Trophoblast cell (in vitro differentiated cells and primary cell): ENCODE measurements at regions not wholly inside any gene's neighbourhood (a gene's known extent, or its start where the extent isn't known, plus 50 kb on each side); places are given as distances from the start of the nearest gene placed in this dataset.

Source experiments
- DNase-seq, 2 donors: peaks; one replicate each; pipeline ENCODE4 v3.0.0-alpha.2; 2016
- H2AFZ ChIP-seq: 2 replicates; pipeline ENCODE4 v1.6.1; 2013; ENCODE audit warnings: low read length, moderate library complexity, mild to moderate bottlenecking; ENCODE audit not compliant: insufficient read depth, poor library complexity
- H2AK5ac ChIP-seq: 2 replicates; pipeline ENCODE4 v1.6.1; 2013; ENCODE audit warnings: mild to moderate bottlenecking, low read length
- H2BK120ac ChIP-seq: 2 replicates; pipeline ENCODE4 v1.6.1; 2013; ENCODE audit warnings: low read length, mild to moderate bottlenecking, moderate library complexity; ENCODE audit not compliant: insufficient read depth, poor library complexity
- H2BK12ac ChIP-seq: 2 replicates; pipeline ENCODE4 v1.6.1; 2013; ENCODE audit warnings: mild to moderate bottlenecking, low read length, moderate library complexity
- H2BK5ac ChIP-seq: 2 replicates; pipeline ENCODE4 v1.6.1; 2013; ENCODE audit warnings: low read length, low read depth, moderate library complexity, mild to moderate bottlenecking; ENCODE audit not compliant: poor library complexity
- H3K14ac ChIP-seq: 2 replicates; pipeline ENCODE4 v1.6.1; 2013; ENCODE audit warnings: mild to moderate bottlenecking, low read length
- H3K18ac ChIP-seq: 2 replicates; pipeline ENCODE4 v1.6.1; 2013; ENCODE audit warnings: mild to moderate bottlenecking, low read length
- H3K23ac ChIP-seq: 2 replicates; pipeline ENCODE4 v1.6.1; 2013; ENCODE audit warnings: low read length
- H3K27ac ChIP-seq: 2 replicates; pipeline ENCODE4 v1.5.1; 2013; ENCODE audit warnings: low read depth, mild to moderate bottlenecking, inconsistent platforms, low read length, moderate library complexity
- H3K27me3 ChIP-seq: 2 replicates; pipeline ENCODE4 v1.6.1; 2013; ENCODE audit warnings: inconsistent platforms, mild to moderate bottlenecking, low read length, moderate library complexity; ENCODE audit not compliant: insufficient read depth
- H3K36me3 ChIP-seq, 2 experiments: 1 replicate in 1 of 2; 2 replicates in 1 of 2; pipeline ENCODE4 v1.6.1; 2013; ENCODE audit warnings: low read length in 2 of 2, mild to moderate bottlenecking in 2 of 2, moderate library complexity in 1 of 2; ENCODE audit not compliant: insufficient read depth in 2 of 2, control insufficient read depth in 1 of 2
- H3K4ac ChIP-seq: 2 replicates; pipeline ENCODE4 v1.6.1; 2013; ENCODE audit warnings: low read depth, mild to moderate bottlenecking, low read length, moderate library complexity
- H3K4me1 ChIP-seq, 2 experiments: 1 replicate in 1 of 2; 2 replicates in 1 of 2; pipeline ENCODE4 v1.6.1; 2013; ENCODE audit warnings: low read length in 2 of 2, mild to moderate bottlenecking in 2 of 2, moderate library complexity in 1 of 2; ENCODE audit not compliant: insufficient read depth in 2 of 2, control insufficient read depth in 1 of 2
- H3K4me2 ChIP-seq: 2 replicates; pipeline ENCODE4 v1.6.1; 2013; ENCODE audit warnings: inconsistent platforms, mild to moderate bottlenecking, low read length, moderate library complexity
- H3K4me3 ChIP-seq: 2 replicates; pipeline ENCODE4 v1.5.1; 2013; ENCODE audit warnings: mild to moderate bottlenecking, low read depth, low read length, inconsistent platforms
- H3K79me1 ChIP-seq: one replicate; pipeline ENCODE4 v1.6.1; 2013; ENCODE audit warnings: low read length
- H3K79me2 ChIP-seq: 2 replicates; pipeline ENCODE4 v1.6.1; 2013; ENCODE audit warnings: low read length, mild to moderate bottlenecking; ENCODE audit not compliant: control insufficient read depth, insufficient read depth, poor library complexity
- H3K9ac ChIP-seq: 2 replicates; pipeline ENCODE4 v1.6.1; 2013; ENCODE audit warnings: mild to moderate bottlenecking, low read length
- H3K9me3 ChIP-seq: 2 replicates; pipeline ENCODE4 v1.6.1; 2013; ENCODE audit warnings: low read depth, mild to moderate bottlenecking, control low read depth, inconsistent platforms, low read length; ENCODE audit not compliant: insufficient read depth
- H4K12ac ChIP-seq: 2 replicates; pipeline ENCODE4 v1.6.1; 2013; ENCODE audit warnings: low read depth, mild to moderate bottlenecking, low read length, moderate library complexity
- H4K8ac ChIP-seq: 2 replicates; pipeline ENCODE4 v1.6.1; 2013; ENCODE audit warnings: low read depth, mild to moderate bottlenecking, low read length, moderate library complexity
- H4K91ac ChIP-seq: one replicate; pipeline ENCODE4 v1.6.1; 2013; ENCODE audit warnings: low read depth, mild to moderate bottlenecking, low read length, moderate library complexity
- WGBS: extraction: QIAGEN DNeasy Blood & Tissue Kit; methylation state at CpG from one replicate; pipeline ENCODE4 v1.1.7; 2013; ENCODE audit warnings: missing lambda C conversion rate; ENCODE audit not compliant: insufficient read length, insufficient coverage; ENCODE audit errors: extremely low coverage; 5-methylcytosine and 5-hydroxymethylcytosine counted together

DNA sequence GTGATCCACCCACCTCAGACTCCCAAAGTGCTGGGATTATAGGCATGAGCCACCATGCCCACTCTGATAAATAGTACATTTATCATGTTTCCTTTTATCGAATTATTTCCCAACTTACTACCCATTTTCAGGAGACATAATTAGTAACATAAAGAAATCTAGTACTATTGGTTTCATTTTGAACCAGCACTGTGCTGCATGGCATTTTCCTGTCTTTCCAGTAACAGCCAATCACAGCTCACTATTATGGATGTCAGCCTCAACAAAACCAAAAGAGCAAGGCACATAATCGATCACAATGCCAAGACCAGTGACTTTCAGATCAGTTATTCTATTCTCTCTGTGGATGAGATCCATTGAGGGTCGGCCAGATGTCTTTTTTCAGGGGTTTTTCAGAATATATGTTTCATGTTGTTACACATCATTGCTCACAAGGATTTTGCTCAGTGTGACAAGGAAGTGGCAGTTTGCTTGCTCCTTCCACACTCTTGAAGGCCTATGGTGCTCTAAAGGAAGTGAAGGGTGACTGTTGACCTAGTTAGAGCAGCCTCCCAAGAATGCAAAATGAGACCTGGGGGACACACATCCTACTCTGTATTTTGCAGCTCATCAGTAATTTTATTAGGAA, 233.4 kb downstream of the KCNRG start:
- no peaks in the 10 kb centered on the region for H3K79me2 ChIP-seq
- H3K27me3 ChIP-seq, result no peaks in the 10 kb centered on the region
- DNase-seq, result no peak
- no peak overlapping the region for H2BK12ac ChIP-seq
- H3K27ac ChIP-seq, result no peak overlapping the region
- no peak overlapping the region for H2BK120ac ChIP-seq
- no peak overlapping the region for H4K12ac ChIP-seq
- no peak overlapping the region for H2BK5ac ChIP-seq
- H3K18ac ChIP-seq, result no peak overlapping the region
- no peak overlapping the region for H2AFZ ChIP-seq
- no peak overlapping the region for H3K23ac ChIP-seq
- H3K4ac ChIP-seq, result no peak overlapping the region
- H2AK5ac ChIP-seq, result no peak overlapping the region
- no peaks in the 10 kb centered on the region for H3K4me1 ChIP-seq
- H4K8ac ChIP-seq, result no peak overlapping the region
- H3K36me3 ChIP-seq, result no peaks in the 10 kb centered on the region
- H3K9ac ChIP-seq, result no peak overlapping the region
- WGBS, result no CpG with 5 or more reads among the region's 3 CpGs
- H3K4me2 ChIP-seq, result no peak overlapping the region
- no peak overlapping the region for H3K14ac ChIP-seq
- H4K91ac ChIP-seq, result no peak overlapping the region
- H3K79me1 ChIP-seq, result no peaks in the 10 kb centered on the region
- no peaks in the 10 kb centered on the region for H3K9me3 ChIP-seq
- H3K4me3 ChIP-seq, result no peak overlapping the region

DNA sequence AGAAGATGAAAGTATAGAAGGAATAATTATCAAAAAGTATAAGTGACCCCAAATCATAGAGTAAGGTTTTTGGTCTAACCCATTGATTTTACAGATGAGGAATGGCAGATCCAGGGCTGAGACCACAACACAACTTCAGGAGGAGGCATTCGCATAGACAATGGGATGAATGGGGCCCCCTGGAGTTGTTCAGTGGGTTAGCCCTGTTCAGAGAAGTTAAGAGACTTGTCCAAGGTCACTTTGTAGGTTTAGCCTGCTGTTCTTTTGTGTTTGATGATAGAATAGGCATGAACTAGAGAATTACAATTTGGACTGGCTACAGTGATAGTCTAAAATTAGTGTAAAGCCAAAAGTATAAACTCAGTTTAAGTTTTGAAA, 233.9 kb downstream of the KCNRG start:
- no peak overlapping the region for H3K9ac ChIP-seq
- no peaks in the 10 kb centered on the region for H3K36me3 ChIP-seq
- no peak overlapping the region for H3K27ac ChIP-seq
- no peak overlapping the region for H3K18ac ChIP-seq
- H2AFZ ChIP-seq, result no peak overlapping the region
- no peaks in the 10 kb centered on the region for H3K27me3 ChIP-seq
- H2BK12ac ChIP-seq, result no peak overlapping the region
- no peak overlapping the region for H3K4ac ChIP-seq
- H4K91ac ChIP-seq, result no peak overlapping the region
- H3K4me1 ChIP-seq, result no peaks in the 10 kb centered on the region
- H3K79me1 ChIP-seq, result no peaks in the 10 kb centered on the region
- H4K8ac ChIP-seq, result no peak overlapping the region
- no peaks in the 10 kb centered on the region for H3K9me3 ChIP-seq
- no peak overlapping the region for H3K14ac ChIP-seq
- DNase-seq, result no peak
- H4K12ac ChIP-seq, result no peak overlapping the region
- no peak overlapping the region for H2AK5ac ChIP-seq
- H3K23ac ChIP-seq, result no peak overlapping the region
- no peak overlapping the region for H3K4me2 ChIP-seq
- no peak overlapping the region for H2BK5ac ChIP-seq
- H2BK120ac ChIP-seq, result no peak overlapping the region
- H3K79me2 ChIP-seq, result no peaks in the 10 kb centered on the region
- H3K4me3 ChIP-seq, result no peak overlapping the region
- no CpG with 5 or more reads among the region's 1 CpG for WGBS

DNA sequence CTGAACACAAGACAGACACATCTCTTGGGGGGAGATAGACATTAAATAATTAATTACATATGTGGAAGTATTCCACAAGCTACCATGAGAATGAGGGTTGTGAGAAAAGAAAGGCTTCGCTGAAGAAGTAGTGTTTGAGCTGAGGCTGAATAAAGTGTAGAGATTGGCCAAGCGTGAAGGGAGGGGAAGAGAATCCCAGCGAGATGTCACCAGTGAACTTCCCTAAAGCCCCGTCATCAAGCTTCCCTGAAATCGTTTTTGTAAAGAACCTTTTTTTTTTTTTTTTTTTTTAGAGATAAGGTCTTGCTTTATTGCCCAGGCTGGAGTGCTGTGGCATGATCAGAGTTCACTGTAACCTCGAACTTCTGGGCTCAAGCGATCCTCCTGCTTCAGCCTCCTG, 235.2 kb downstream of the KCNRG start:
- Histone ChIP-seq H3K9ac (no peak overlapping the region), H3K18ac (no peak overlapping the region), H2BK5ac (no peak overlapping the region), H3K4ac (no peak overlapping the region), H2AFZ (no peak overlapping the region), H3K4me2 (no peak overlapping the region), H4K8ac (no peak overlapping the region), H3K23ac (no peak overlapping the region), H3K36me3 (no peaks in the 10 kb centered on the region), H3K79me2 (no peaks in the 10 kb centered on the region), H2BK12ac (no peak overlapping the region), H3K9me3 (no peaks in the 10 kb centered on the region), H4K12ac (no peak overlapping the region), H2AK5ac (no peak overlapping the region), H3K27ac (no peak overlapping the region), H3K4me1 (no peaks in the 10 kb centered on the region), H3K79me1 (no peaks in the 10 kb centered on the region), H3K14ac (no peak overlapping the region), H3K4me3 (no peak overlapping the region), H3K27me3 (no peaks in the 10 kb centered on the region), H2BK120ac (no peak overlapping the region), H4K91ac (no peak overlapping the region)
- DNase-seq, result no peak
- no CpG with 5 or more reads among the region's 7 CpGs for WGBS

DNA sequence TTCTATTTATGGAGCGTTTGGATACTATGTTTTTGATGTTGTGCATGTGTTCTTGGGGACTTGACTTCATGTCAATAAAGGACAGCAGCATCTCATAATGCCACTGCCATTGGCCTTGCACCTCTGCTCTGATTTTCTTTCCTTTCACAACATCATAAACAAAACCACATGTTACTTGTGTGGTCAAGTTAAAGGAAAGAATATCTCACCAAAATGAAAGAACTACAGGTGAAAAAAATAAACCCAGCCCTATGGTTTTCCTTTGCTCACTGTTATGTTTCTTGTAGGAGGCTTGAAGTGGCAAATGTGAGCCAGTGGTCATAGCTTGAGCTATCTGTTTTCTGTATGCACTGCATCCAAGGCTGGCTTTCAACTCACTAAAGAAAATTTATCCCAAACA, 240.4 kb downstream of the KCNRG start:
- H3K79me2 ChIP-seq, result no peaks in the 10 kb centered on the region
- no peak overlapping the region for H4K91ac ChIP-seq
- no peak overlapping the region for H3K4me2 ChIP-seq
- H3K27ac ChIP-seq, result no peak overlapping the region
- no peaks in the 10 kb centered on the region for H3K27me3 ChIP-seq
- no peak overlapping the region for H3K14ac ChIP-seq
- H3K79me1 ChIP-seq, result no peaks in the 10 kb centered on the region
- no peaks in the 10 kb centered on the region for H3K4me1 ChIP-seq
- H4K8ac ChIP-seq, result no peak overlapping the region
- no peaks in the 10 kb centered on the region for H3K9me3 ChIP-seq
- H3K36me3 ChIP-seq, result no peaks in the 10 kb centered on the region
- H2BK5ac ChIP-seq, result no peak overlapping the region
- no peak overlapping the region for H3K4me3 ChIP-seq
- no peak overlapping the region for H2BK12ac ChIP-seq
- H3K18ac ChIP-seq, result no peak overlapping the region
- WGBS, result no CpG with 5 or more reads among the region's 1 CpG
- H3K23ac ChIP-seq, result no peak overlapping the region
- H3K4ac ChIP-seq, result no peak overlapping the region
- no peak for DNase-seq
- no peak overlapping the region for H4K12ac ChIP-seq
- H2AFZ ChIP-seq, result no peak overlapping the region
- no peak overlapping the region for H2AK5ac ChIP-seq
- H3K9ac ChIP-seq, result no peak overlapping the region
- H2BK120ac ChIP-seq, result no peak overlapping the region
